ENCODE measurements at regions not wholly inside any gene's neighbourhood (a gene's known extent, or its start where the extent isn't known, plus 50 kb on each side); places are given as distances from the start of the nearest gene placed in this dataset.

- DNase-seq = no peak
Observed at GRCh38 chr4:176981074-176981473, 188.4 kb upstream of the VEGFC start.

- no peak for DNase-seq
Observed at GRCh38 chr4:176981551-176981950, 188.8 kb upstream of the VEGFC start.

GRCh38 chr4:176988226-176988625 lies 195.5 kb upstream of the VEGFC start:
- DNase-seq = no peak

- DNase-seq = no peak
Observed at GRCh38 chr4:176989186-176989585, 196.5 kb upstream of the VEGFC start.

GRCh38 chr4:176999935-177000543 lies 207.3 kb upstream of the VEGFC start:
- no peak for DNase-seq

- no peak for DNase-seq
Observed at GRCh38 chr4:177001271-177002175, 208.8 kb upstream of the VEGFC start.

- DNase-seq = no peak
Observed at GRCh38 chr4:177005674-177006230, 213.0 kb upstream of the VEGFC start.

- DNase-seq = no peak
Observed at GRCh38 chr4:177006331-177006730, 213.6 kb upstream of the VEGFC start.

- DNase-seq = no peak
Observed at GRCh38 chr4:177008071-177008835, 215.5 kb upstream of the VEGFC start.

GRCh38 chr4:177008836-177009501 lies 216.2 kb upstream of the VEGFC start:
- no peak for DNase-seq

- no peak for DNase-seq
Observed at GRCh38 chr4:177010418-177010817, 217.7 kb upstream of the VEGFC start.

- DNase-seq = no peak
Observed at GRCh38 chr4:177012918-177013545, 220.3 kb upstream of the VEGFC start.

- DNase-seq = peak; percentile 3
Observed at GRCh38 chr4:177016541-177017141, 223.9 kb upstream of the VEGFC start.

- no peak for DNase-seq
Observed at GRCh38 chr4:177023951-177024350, 231.2 kb upstream of the VEGFC start.

GRCh38 chr4:177032341-177032740 lies 239.6 kb upstream of the VEGFC start:
- DNase-seq = no peak

- no peak for DNase-seq
Observed at GRCh38 chr4:177033135-177033534, 240.4 kb upstream of the VEGFC start.

GRCh38 chr4:177033632-177034031 lies 240.9 kb upstream of the VEGFC start:
- DNase-seq = peak; percentile 20

- DNase-seq = no peak
Observed at GRCh38 chr4:177041356-177041755, 248.6 kb upstream of the VEGFC start.

GRCh38 chr4:177047070-177047850 lies 254.5 kb upstream of the VEGFC start:
- DNase-seq = peak; percentile 40

GRCh38 chr4:177047851-177048174 lies 255.1 kb upstream of the VEGFC start:
- no peak for DNase-seq

Data from skin of body (tissue), 1 donor.